H9 (cell line): ENCODE measurements at regions not wholly inside any gene's neighbourhood (a gene's known extent, or its start where the extent isn't known, plus 50 kb on each side); places are given as distances from the start of the nearest gene placed in this dataset.

ENCODE experiments used
- DNase-seq: peaks from one replicate; pipeline ENCODE4 v3.0.0-alpha.2; 2017
- H2AFZ ChIP-seq: one replicate; pipeline ENCODE4 v1.6.1; 2013; ENCODE audit warnings: mild to moderate bottlenecking, low read length, control low read depth, moderate library complexity
- H2AK5ac ChIP-seq: 2 replicates; pipeline ENCODE4 v1.6.1; 2013; ENCODE audit warnings: low read length, control low read depth, mixed read lengths; ENCODE audit not compliant: insufficient read length
- H2BK120ac ChIP-seq: one replicate; pipeline ENCODE4 v1.6.1; 2013; ENCODE audit warnings: low read depth, mild to moderate bottlenecking, low read length, control low read depth, inconsistent platforms; ENCODE audit not compliant: poor library complexity, severe bottlenecking
- H2BK12ac ChIP-seq: 2 replicates; pipeline ENCODE4 v1.6.1; 2013; ENCODE audit warnings: low read length, control low read depth, mixed read lengths, low read depth; ENCODE audit not compliant: insufficient read length
- H2BK15ac ChIP-seq: 2 replicates; pipeline ENCODE4 v1.6.1; 2013; ENCODE audit warnings: low read depth, low read length, control low read depth
- H2BK20ac ChIP-seq: one replicate; pipeline ENCODE4 v1.6.1; 2013; ENCODE audit warnings: low read depth, mild to moderate bottlenecking, low read length, control low read depth, inconsistent platforms; ENCODE audit not compliant: poor library complexity, severe bottlenecking
- H2BK5ac ChIP-seq: 2 replicates; pipeline ENCODE4 v1.6.1; 2013; ENCODE audit warnings: low read length, control low read depth, mixed read lengths; ENCODE audit not compliant: insufficient read length
- H3K14ac ChIP-seq: 2 replicates; pipeline ENCODE4 v1.6.1; 2013; ENCODE audit warnings: low read length, control low read depth; ENCODE audit not compliant: insufficient read depth
- H3K18ac ChIP-seq: 2 replicates; pipeline ENCODE4 v1.6.1; 2013; ENCODE audit warnings: low read depth, mild to moderate bottlenecking, mixed read lengths, low read length, control low read depth; ENCODE audit not compliant: insufficient read length
- H3K23ac ChIP-seq: 2 replicates; pipeline ENCODE4 v1.6.1; 2013; ENCODE audit warnings: low read length, control low read depth, mixed read lengths, low read depth; ENCODE audit not compliant: insufficient read length
- H3K23me2 ChIP-seq: 2 replicates; pipeline ENCODE4 v1.6.1; 2013; ENCODE audit warnings: low read depth, mild to moderate bottlenecking, mixed read lengths, low read length, control low read depth; ENCODE audit not compliant: insufficient read length, poor library complexity, severe bottlenecking
- H3K27ac ChIP-seq: 2 replicates; pipeline ENCODE4 v1.5.1; 2013; ENCODE audit warnings: low read length, control low read depth, mixed read lengths, low read depth; ENCODE audit not compliant: insufficient read length
- H3K27me3 ChIP-seq: 2 replicates; pipeline ENCODE4 v1.6.1; 2013; ENCODE audit warnings: low read length, control low read depth, inconsistent platforms; ENCODE audit not compliant: insufficient read depth
- H3K4ac ChIP-seq: 2 replicates; pipeline ENCODE4 v1.6.1; 2013; ENCODE audit warnings: low read depth, mild to moderate bottlenecking, control low read depth, inconsistent platforms, low read length, moderate library complexity
- H3K4me1 ChIP-seq: 2 replicates; pipeline ENCODE4 v1.6.1; 2013; ENCODE audit warnings: low read length, control low read depth, inconsistent platforms; ENCODE audit not compliant: insufficient read depth
- H3K4me2 ChIP-seq: 2 replicates; pipeline ENCODE4 v1.6.1; 2013; ENCODE audit warnings: low read length, control low read depth, mixed read lengths; ENCODE audit not compliant: insufficient read length, insufficient read depth
- H3K56ac ChIP-seq: 2 replicates; pipeline ENCODE4 v1.6.1; 2013; ENCODE audit warnings: low read depth, mild to moderate bottlenecking, mixed read lengths, low read length, control low read depth; ENCODE audit not compliant: insufficient read length
- H3K79me1 ChIP-seq: 2 replicates; pipeline ENCODE4 v1.6.1; 2013; ENCODE audit warnings: low read depth, mild to moderate bottlenecking, moderate library complexity, low read length, control low read depth, inconsistent platforms; ENCODE audit not compliant: insufficient read depth, poor library complexity, severe bottlenecking
- H3K79me2 ChIP-seq: 2 replicates; pipeline ENCODE4 v1.6.1; 2013; ENCODE audit warnings: low read length, control low read depth, inconsistent platforms; ENCODE audit not compliant: insufficient read depth
- H3K9ac ChIP-seq: 2 replicates; pipeline ENCODE4 v1.6.1; 2013; ENCODE audit warnings: low read length, control low read depth, mixed read lengths; ENCODE audit not compliant: insufficient read length; ENCODE audit errors: extremely low read depth
- H3K9me3 ChIP-seq: one replicate; pipeline ENCODE4 v1.6.1; 2013; ENCODE audit warnings: low read depth, low read length, inconsistent platforms; ENCODE audit not compliant: control insufficient read depth
- H3T11ph ChIP-seq: one replicate; pipeline ENCODE4 v1.6.1; 2013; ENCODE audit warnings: mild to moderate bottlenecking, low read length, control low read depth, inconsistent platforms
- H4K20me1 ChIP-seq: one replicate; pipeline ENCODE4 v1.6.1; 2013; ENCODE audit not compliant: control insufficient read depth, insufficient read length, insufficient read depth
- H4K5ac ChIP-seq: 2 replicates; pipeline ENCODE4 v1.6.1; 2013; ENCODE audit warnings: low read depth, mild to moderate bottlenecking, mixed read lengths, low read length, control low read depth; ENCODE audit not compliant: insufficient read length
- H4K8ac ChIP-seq: replicated peaks from 2 replicates; pipeline ENCODE4 v1.6.1; 2013; ENCODE audit warnings: low read length, control low read depth, mixed read lengths, low read depth; ENCODE audit not compliant: insufficient read length
- H4K91ac ChIP-seq: 2 replicates; pipeline ENCODE4 v1.6.1; 2013; ENCODE audit warnings: low read depth, mild to moderate bottlenecking, moderate library complexity, mixed read lengths, low read length, control low read depth; ENCODE audit not compliant: insufficient read length
- H3K27ac Mint-ChIP-seq, 3 experiments: 2 replicates in 2 of 3; 3 replicates in 1 of 3; pipeline ENCODE4 v1.8.0; 2020 to 2021; ENCODE audit warnings: mixed read lengths in 3 of 3, mild to moderate bottlenecking in 1 of 3, moderate library complexity in 1 of 3
- H3K27me3 Mint-ChIP-seq: 2 replicates; pipeline ENCODE4 v1.8.0; 2021; ENCODE audit warnings: low read depth, mild to moderate bottlenecking, moderate library complexity, mixed read lengths
- H3K36me3 Mint-ChIP-seq, 3 experiments: 2 replicates in 2 of 3; 3 replicates in 1 of 3; pipeline ENCODE4 v1.8.0; 2020 to 2021; ENCODE audit warnings: low read depth in 3 of 3, mixed read lengths in 3 of 3; ENCODE audit not compliant: insufficient read depth in 1 of 3
- H3K4me1 Mint-ChIP-seq, 2 experiments: 2 replicates each; pipeline ENCODE4 v1.8.0; 2020; ENCODE audit warnings: mixed read lengths in 2 of 2
- H3K4me3 Mint-ChIP-seq, 2 experiments: 2 replicates in 1 of 2; 3 replicates in 1 of 2; pipeline ENCODE4 v1.8.0; 2020 to 2021; ENCODE audit warnings: mild to moderate bottlenecking in 2 of 2, mixed read lengths in 2 of 2, moderate library complexity in 1 of 2
- H3K9me3 Mint-ChIP-seq, 2 experiments: 2 replicates in 1 of 2; 3 replicates in 1 of 2; pipeline ENCODE4 v1.8.0; 2020; ENCODE audit warnings: mild to moderate bottlenecking in 2 of 2, mixed read lengths in 2 of 2, moderate library complexity in 1 of 2
- WGBS: extraction: QIAGEN DNeasy Blood & Tissue Kit; methylation state at CpG from one replicate; pipeline ENCODE4 v1.1.7; 2013; ENCODE audit warnings: missing lambda C conversion rate, low lambda C conversion rate, mixed read lengths; ENCODE audit not compliant: insufficient read length; ENCODE audit errors: extremely low coverage; 5-methylcytosine and 5-hydroxymethylcytosine counted together
- TF ChIP-seq, protein P1 (sequence below): fragments of 200-600 bp; sonication (generic); conservative IDR thresholded peaks from 3 replicates; pipeline ENCODE4 v1.8.0; 2021; ENCODE audit warnings: antibody characterized with exemption, mild to moderate bottlenecking

DNA sequence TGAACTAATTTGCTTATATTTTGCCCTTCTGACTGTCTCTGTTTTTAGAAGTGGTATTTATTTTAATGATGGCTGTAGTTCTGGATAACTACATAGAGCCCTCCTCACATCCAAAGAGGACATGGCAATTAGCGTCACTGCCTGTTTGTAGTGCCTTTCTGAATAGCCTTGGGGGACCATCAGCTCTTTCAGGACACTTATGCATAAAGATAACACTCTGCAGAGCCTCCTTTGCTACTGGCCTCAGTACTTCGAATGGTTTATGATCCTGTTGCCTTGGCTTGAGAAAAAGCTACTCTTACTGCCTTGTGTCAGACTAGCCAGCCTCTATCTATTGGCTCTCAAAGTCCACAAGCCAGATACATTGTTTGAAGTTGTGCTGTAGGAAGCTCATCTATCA is 105.4 kb upstream of the SPRED1 start:
- Histone ChIP-seq H3K4ac (no peak overlapping the region), H3K4me1 (no peaks in the 10 kb centered on the region), H3K79me2 (no peaks in the 10 kb centered on the region), H4K91ac (no peak overlapping the region), H3K9me3 (no peaks in the 10 kb centered on the region), H4K20me1 (no peaks in the 10 kb centered on the region), H2BK12ac (no peak overlapping the region), H2AK5ac (no peak overlapping the region), H3K79me1 (no peaks in the 10 kb centered on the region), H3K56ac (no peak overlapping the region), H2BK120ac (no peak overlapping the region), H3K9ac (no peak overlapping the region), H4K8ac (no peak overlapping the region), H3K27me3 (no peaks in the 10 kb centered on the region), H3K18ac (no peak overlapping the region), H3K27ac (no peak overlapping the region), H3K14ac (no peak overlapping the region), H4K5ac (no peak overlapping the region), H3K23ac (no peak overlapping the region), H3K23me2 (no peaks in the 10 kb centered on the region), H2AFZ (no peak overlapping the region), H2BK5ac (no peak overlapping the region), H3K4me2 (no peak overlapping the region), H3T11ph (no peak overlapping the region), H2BK20ac (no peak overlapping the region), H2BK15ac (no peak overlapping the region)
- peaks cover 19% of the 10 kb centered on the region in 2 experiments for H3K9me3 Mint-ChIP-seq
- TF ChIP-seq, protein P1, sequence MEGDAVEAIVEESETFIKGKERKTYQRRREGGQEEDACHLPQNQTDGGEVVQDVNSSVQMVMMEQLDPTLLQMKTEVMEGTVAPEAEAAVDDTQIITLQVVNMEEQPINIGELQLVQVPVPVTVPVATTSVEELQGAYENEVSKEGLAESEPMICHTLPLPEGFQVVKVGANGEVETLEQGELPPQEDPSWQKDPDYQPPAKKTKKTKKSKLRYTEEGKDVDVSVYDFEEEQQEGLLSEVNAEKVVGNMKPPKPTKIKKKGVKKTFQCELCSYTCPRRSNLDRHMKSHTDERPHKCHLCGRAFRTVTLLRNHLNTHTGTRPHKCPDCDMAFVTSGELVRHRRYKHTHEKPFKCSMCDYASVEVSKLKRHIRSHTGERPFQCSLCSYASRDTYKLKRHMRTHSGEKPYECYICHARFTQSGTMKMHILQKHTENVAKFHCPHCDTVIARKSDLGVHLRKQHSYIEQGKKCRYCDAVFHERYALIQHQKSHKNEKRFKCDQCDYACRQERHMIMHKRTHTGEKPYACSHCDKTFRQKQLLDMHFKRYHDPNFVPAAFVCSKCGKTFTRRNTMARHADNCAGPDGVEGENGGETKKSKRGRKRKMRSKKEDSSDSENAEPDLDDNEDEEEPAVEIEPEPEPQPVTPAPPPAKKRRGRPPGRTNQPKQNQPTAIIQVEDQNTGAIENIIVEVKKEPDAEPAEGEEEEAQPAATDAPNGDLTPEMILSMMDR: no peak
- peaks cover 6 to 21% (median 9%) of the 10 kb centered on the region in 3 experiments for H3K36me3 Mint-ChIP-seq
- peaks cover 6 to 7% of the 10 kb centered on the region in 2 experiments for H3K4me1 Mint-ChIP-seq
- no peak overlapping the region for H3K27ac Mint-ChIP-seq
- H3K27me3 Mint-ChIP-seq: no peaks in the 10 kb centered on the region
- no peak for DNase-seq
- WGBS: no CpG with 5 or more reads among the region's 2 CpGs
- H3K4me3 Mint-ChIP-seq: no peak overlapping the region
